BLaER1 (cell line): ENCODE measurements at regions not wholly inside any gene's neighbourhood (a gene's known extent, or its start where the extent isn't known, plus 50 kb on each side); places are given as distances from the start of the nearest gene placed in this dataset.
A peak's percentile ranks its signal among the peaks of the same experiment; 100 is the strongest.

Source experiments
- H3K27ac ChIP-seq: shearing (Covaris generic); formaldehyde crosslinking; 2 replicates; pipeline ENCODE4 v1.8.1; 2022
- H3K27me3 ChIP-seq: shearing (Covaris generic); formaldehyde crosslinking; 2 replicates; pipeline ENCODE4 v1.8.1; 2022
- H3K36me3 ChIP-seq: shearing (Covaris generic); formaldehyde crosslinking; 2 replicates; pipeline ENCODE4 v1.8.1; 2022
- H3K4me1 ChIP-seq: shearing (Covaris generic); formaldehyde crosslinking; 2 replicates; pipeline ENCODE4 v1.8.1; 2022
- H3K4me2 ChIP-seq: shearing (Covaris generic); formaldehyde crosslinking; 2 replicates; pipeline ENCODE4 v1.8.1; 2022
- H3K4me3 ChIP-seq: shearing (Covaris generic); formaldehyde crosslinking; 2 replicates; pipeline ENCODE4 v1.8.1; 2022
- H3K9ac ChIP-seq: shearing (Covaris generic); formaldehyde crosslinking; 2 replicates; pipeline ENCODE4 v1.8.1; 2022
- H3K9me3 ChIP-seq: shearing (Covaris generic); formaldehyde crosslinking; 2 replicates; pipeline ENCODE4 v1.8.1; 2022
- H4K20me1 ChIP-seq: shearing (Covaris generic); formaldehyde crosslinking; 2 replicates; pipeline ENCODE4 v1.8.1; 2022
- Cebpa-rat ChIP-seq: shearing (Covaris generic); IDR thresholded peaks from 2 replicates; pipeline ENCODE4 v1.8.1; 2022

- H3K4me3 ChIP-seq = no peak overlapping the region
- no peaks in the 10 kb centered on the region for H3K27me3 ChIP-seq
- TF ChIP-seq Cebpa-rat = no peak
- no peaks in the 10 kb centered on the region for H3K4me1 ChIP-seq
- H3K36me3 ChIP-seq = no peaks in the 10 kb centered on the region
- no peak overlapping the region for H3K4me2 ChIP-seq
- H3K27ac ChIP-seq = no peak overlapping the region
- no peaks in the 10 kb centered on the region; the same call in 1 of the 2 replicates for H3K9me3 ChIP-seq
- no peak overlapping the region for H3K9ac ChIP-seq
- no peaks in the 10 kb centered on the region for H4K20me1 ChIP-seq
Measured at GRCh38 chr10:29836396-29836795, 201.6 kb upstream of the SVIL start.

DNA sequence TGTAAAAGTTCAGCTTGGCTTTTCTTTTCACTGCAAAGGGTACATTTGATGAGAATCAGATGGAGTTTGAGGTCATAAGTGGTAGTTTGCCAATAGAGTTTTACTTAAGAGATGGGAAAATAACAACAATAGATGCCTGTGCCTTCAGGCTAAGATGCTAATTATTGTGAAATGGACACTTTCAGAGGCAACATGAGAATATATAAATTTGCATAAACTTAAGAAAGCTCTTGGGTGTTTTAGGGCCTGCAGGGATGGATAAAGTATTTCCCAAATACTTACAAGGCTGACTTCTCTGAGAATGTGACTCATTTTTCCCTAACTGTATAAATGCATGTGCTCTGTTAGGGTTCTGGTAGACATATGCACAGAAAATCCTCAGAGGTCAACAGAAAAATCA is 200.3 kb upstream of the SVIL start:
- TF ChIP-seq Cebpa-rat = no peak
- H3K36me3 ChIP-seq = no peaks in the 10 kb centered on the region
- no peak overlapping the region for H3K27ac ChIP-seq

DNA sequence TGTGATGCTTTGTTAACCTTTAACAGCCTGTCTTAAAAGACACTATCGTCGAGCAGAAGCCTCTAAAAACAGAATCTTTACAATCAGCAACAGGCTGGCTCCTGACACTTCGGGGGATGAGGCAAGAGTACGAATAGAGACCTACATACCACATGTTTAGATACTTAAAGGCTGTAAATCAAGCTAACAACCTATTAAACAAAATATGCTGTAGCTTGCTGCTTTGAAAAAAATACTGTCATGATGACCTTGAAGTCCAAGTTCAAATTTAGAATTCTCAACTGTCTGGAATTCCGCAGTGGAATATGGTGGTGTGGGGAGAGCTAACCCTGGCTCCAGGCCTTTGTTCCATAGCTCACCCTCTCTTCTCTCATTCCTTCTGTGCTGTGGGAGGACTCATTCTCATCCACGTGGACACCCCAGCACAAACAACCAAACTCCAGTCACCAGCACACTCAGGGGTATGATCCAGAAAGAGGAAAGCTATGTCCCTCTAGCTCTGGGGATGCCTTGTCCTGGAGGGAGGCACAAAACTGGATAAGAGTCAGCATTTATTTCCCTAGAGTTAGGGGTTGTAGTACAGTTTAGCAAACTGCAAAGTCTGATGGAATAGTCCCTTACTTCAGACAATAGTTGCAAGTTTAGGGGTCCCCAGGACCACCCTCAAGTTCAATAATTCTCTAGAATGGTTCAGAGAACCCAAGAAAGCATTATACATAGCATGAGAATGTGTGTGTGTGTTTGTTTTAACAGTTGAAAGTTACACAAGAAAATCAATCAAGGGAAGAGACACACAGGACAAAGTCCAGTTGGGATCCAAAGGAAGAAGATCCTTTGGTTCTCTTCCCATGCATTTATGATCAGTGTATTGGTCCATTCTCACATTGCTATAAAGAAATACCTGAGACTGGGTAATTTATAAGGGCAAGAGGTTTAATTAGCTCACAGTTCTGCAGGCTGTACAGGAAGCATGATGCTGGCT is 196.1 kb upstream of the SVIL start:
- no peak overlapping the region for H3K4me3 ChIP-seq
- no peak overlapping the region for H3K9ac ChIP-seq
- peaks cover 13% of the 10 kb centered on the region for H3K4me1 ChIP-seq
- H3K36me3 ChIP-seq = no peaks in the 10 kb centered on the region
- peaks cover 29% of the 10 kb centered on the region for H3K9me3 ChIP-seq
- H3K27ac ChIP-seq = no peak overlapping the region
- TF ChIP-seq Cebpa-rat = no peak
- no peaks in the 10 kb centered on the region for H3K27me3 ChIP-seq
- H4K20me1 ChIP-seq = no peaks in the 10 kb centered on the region
- H3K4me2 ChIP-seq = no peak overlapping the region

More for the DNA sequence above, 200.3 kb upstream of the SVIL start:
- H4K20me1 ChIP-seq = no peaks in the 10 kb centered on the region
- H3K4me3 ChIP-seq = no peak overlapping the region
- no peak overlapping the region for H3K9ac ChIP-seq
- peaks cover 8% of the 10 kb centered on the region for H3K9me3 ChIP-seq
- no peaks in the 10 kb centered on the region for H3K4me1 ChIP-seq
- no peak overlapping the region for H3K4me2 ChIP-seq
- no peaks in the 10 kb centered on the region for H3K27me3 ChIP-seq

GRCh38 chr10:29829776-29830175 is 195.0 kb upstream of the SVIL start:
- no peak overlapping the region for H3K9ac ChIP-seq
- no peak for TF ChIP-seq Cebpa-rat
- no peak overlapping the region for H3K4me3 ChIP-seq
- H3K4me2 ChIP-seq = no peak overlapping the region
- H3K27ac ChIP-seq = no peak overlapping the region
- H3K9me3 ChIP-seq = peaks cover 29% of the 10 kb centered on the region
- H3K27me3 ChIP-seq = no peaks in the 10 kb centered on the region
- H3K36me3 ChIP-seq = no peaks in the 10 kb centered on the region
- H4K20me1 ChIP-seq = no peaks in the 10 kb centered on the region
- peaks cover 15% of the 10 kb centered on the region for H3K4me1 ChIP-seq

- H3K4me1 ChIP-seq = peaks cover 15% of the 10 kb centered on the region
- no peak overlapping the region for H3K9ac ChIP-seq
- H3K36me3 ChIP-seq = no peaks in the 10 kb centered on the region
- TF ChIP-seq Cebpa-rat = no peak
- peaks cover 29% of the 10 kb centered on the region for H3K9me3 ChIP-seq
- no peak overlapping the region for H3K4me2 ChIP-seq
- H3K27ac ChIP-seq = no peak overlapping the region
- no peaks in the 10 kb centered on the region for H4K20me1 ChIP-seq
- H3K27me3 ChIP-seq = no peaks in the 10 kb centered on the region
- H3K4me3 ChIP-seq = no peak overlapping the region
Measured at GRCh38 chr10:29828956-29829355, 194.2 kb upstream of the SVIL start.

- Histone ChIP-seq H3K4me1 (peaks cover 15% of the 10 kb centered on the region), H3K9me3 (peaks cover 29% of the 10 kb centered on the region), H3K27ac (no peak overlapping the region), H3K4me3 (no peak overlapping the region), H3K27me3 (no peaks in the 10 kb centered on the region), H4K20me1 (no peaks in the 10 kb centered on the region), H3K9ac (no peak overlapping the region), H3K36me3 (no peaks in the 10 kb centered on the region), H3K4me2 (no peak overlapping the region)
- no peak for TF ChIP-seq Cebpa-rat
Measured at GRCh38 chr10:29828440-29828894, 193.7 kb upstream of the SVIL start.

DNA sequence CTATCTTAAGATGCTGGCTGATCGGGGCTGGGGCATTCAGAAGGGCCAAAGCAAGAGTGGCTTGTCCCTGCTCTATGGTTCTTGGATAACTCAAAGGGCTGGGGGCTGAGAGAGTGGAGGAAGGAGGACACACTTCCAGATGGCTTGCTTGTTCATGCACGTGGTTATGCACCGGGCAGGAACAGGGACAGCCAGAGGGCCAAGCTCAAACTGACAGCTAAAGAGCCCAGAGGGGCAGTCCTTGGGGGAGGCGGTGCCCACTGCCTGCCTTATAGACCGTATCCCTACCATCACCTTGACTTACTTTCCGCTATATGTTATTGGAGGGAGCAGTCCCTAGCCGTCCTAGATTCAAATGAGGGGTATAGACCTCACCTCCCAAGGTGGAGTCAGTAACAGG is 192.7 kb upstream of the SVIL start:
- no peak overlapping the region for H3K27ac ChIP-seq
- no peak for TF ChIP-seq Cebpa-rat
- H4K20me1 ChIP-seq = no peaks in the 10 kb centered on the region
- no peak overlapping the region for H3K4me2 ChIP-seq
- H3K9ac ChIP-seq = no peak overlapping the region
- no peak overlapping the region for H3K4me3 ChIP-seq
- peaks cover 29% of the 10 kb centered on the region for H3K9me3 ChIP-seq
- peaks cover 15% of the 10 kb centered on the region for H3K4me1 ChIP-seq
- H3K27me3 ChIP-seq = no peaks in the 10 kb centered on the region
- no peaks in the 10 kb centered on the region for H3K36me3 ChIP-seq

- Histone ChIP-seq H3K36me3 (no peaks in the 10 kb centered on the region), H3K9me3 (peaks cover 29% of the 10 kb centered on the region), H3K4me1 (peaks cover 15% of the 10 kb centered on the region), H3K27ac (no peak overlapping the region), H3K4me2 (peak overlapping the region; percentile 51), H3K4me3 (no peak overlapping the region), H3K27me3 (no peaks in the 10 kb centered on the region), H3K9ac (no peak overlapping the region), H4K20me1 (no peaks in the 10 kb centered on the region)
- TF ChIP-seq Cebpa-rat = no peak
Measured at GRCh38 chr10:29826801-29827450, 192.2 kb upstream of the SVIL start.

DNA sequence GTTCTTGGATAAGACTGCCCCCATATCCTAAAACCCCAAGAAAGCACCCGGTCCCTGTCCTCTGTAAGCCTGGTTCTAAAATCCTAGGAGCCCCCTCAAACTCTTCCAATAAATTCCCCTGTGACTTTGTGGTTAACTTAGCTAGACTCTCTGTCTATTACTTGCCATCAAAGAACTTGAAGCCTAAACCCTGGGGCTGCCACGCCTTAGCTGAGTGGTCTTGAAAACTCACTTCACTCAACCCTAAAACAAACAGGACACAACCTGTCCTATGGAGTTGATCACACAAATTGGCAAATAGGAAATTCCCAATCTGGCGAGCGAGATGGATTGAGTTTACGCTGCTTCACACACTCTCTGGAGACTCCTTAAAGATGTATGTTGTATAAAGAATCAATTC is 191.4 kb upstream of the SVIL start:
- H3K27ac ChIP-seq = no peak overlapping the region
- H3K36me3 ChIP-seq = no peaks in the 10 kb centered on the region
- no peak overlapping the region for H3K4me3 ChIP-seq
- no peaks in the 10 kb centered on the region for H3K27me3 ChIP-seq
- no peak overlapping the region for H3K9ac ChIP-seq
- H3K4me2 ChIP-seq = peak overlapping the region; percentile 51
- H3K9me3 ChIP-seq = peaks cover 29% of the 10 kb centered on the region
- H3K4me1 ChIP-seq = peaks cover 15% of the 10 kb centered on the region
- H4K20me1 ChIP-seq = no peaks in the 10 kb centered on the region
- no peak for TF ChIP-seq Cebpa-rat

DNA sequence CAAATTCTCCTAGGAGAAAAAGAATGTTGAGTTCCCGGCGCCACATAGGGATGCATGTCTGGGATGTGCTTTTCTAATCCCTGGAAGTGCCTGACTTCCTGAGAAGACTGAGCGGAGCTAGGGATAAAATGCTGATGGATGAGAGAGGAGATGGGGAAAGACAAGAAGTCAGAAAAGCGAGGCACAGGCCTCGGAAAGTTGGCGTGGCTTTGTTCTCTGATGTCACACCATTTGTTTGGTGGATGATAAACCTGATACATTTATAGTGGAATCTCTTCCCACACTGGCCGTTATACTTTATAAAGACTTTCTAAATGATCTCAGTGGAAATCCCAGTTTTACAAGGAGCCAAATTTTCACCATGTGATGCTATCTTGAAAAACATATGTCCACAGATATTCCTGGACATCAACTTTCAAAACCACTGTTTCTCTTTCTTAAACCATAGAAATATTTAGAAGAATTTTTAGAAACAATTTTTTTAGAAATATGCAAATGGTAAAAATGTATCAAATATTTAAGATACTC is 188.8 kb upstream of the SVIL start:
- peaks cover 15% of the 10 kb centered on the region for H3K4me1 ChIP-seq
- H3K36me3 ChIP-seq = no peaks in the 10 kb centered on the region
- no peaks in the 10 kb centered on the region for H4K20me1 ChIP-seq
- no peaks in the 10 kb centered on the region for H3K27me3 ChIP-seq
- no peak for TF ChIP-seq Cebpa-rat
- H3K4me2 ChIP-seq = no peak overlapping the region
- no peak overlapping the region for H3K4me3 ChIP-seq
- H3K9me3 ChIP-seq = peaks cover 6% of the 10 kb centered on the region
- no peak overlapping the region for H3K9ac ChIP-seq
- H3K27ac ChIP-seq = no peak overlapping the region
